Gastrocnemius medialis (tissue), 4 donors: ENCODE measurements at regions not wholly inside any gene's neighbourhood (a gene's known extent, or its start where the extent isn't known, plus 50 kb on each side); places are given as distances from the start of the nearest gene placed in this dataset.

Source experiments
- CTCF ChIP-seq, 5 experiments: fragments of 450-650 bp in 3 of 5; fragments of 200-600 bp in 2 of 5; sonication (generic) in 2 of 5; IDR thresholded peaks in 4 of 5; conservative IDR thresholded peaks in 1 of 5; 1 replicate in 4 of 5; 2 replicates in 1 of 5; pipeline ENCODE4 v1.5.1; 2016 to 2019; ENCODE audit warnings: antibody characterized with exemption in 5 of 5, mild to moderate bottlenecking in 3 of 5, moderate library complexity in 3 of 5
- POLR2A ChIP-seq, 2 donors: fragments of 450-650 bp; IDR thresholded peaks; one replicate each; pipeline ENCODE4 v1.6.1; 2017; ENCODE audit warnings: antibody characterized with exemption in 2 of 2, mild to moderate bottlenecking in 2 of 2, moderate library complexity in 2 of 2

DNA sequence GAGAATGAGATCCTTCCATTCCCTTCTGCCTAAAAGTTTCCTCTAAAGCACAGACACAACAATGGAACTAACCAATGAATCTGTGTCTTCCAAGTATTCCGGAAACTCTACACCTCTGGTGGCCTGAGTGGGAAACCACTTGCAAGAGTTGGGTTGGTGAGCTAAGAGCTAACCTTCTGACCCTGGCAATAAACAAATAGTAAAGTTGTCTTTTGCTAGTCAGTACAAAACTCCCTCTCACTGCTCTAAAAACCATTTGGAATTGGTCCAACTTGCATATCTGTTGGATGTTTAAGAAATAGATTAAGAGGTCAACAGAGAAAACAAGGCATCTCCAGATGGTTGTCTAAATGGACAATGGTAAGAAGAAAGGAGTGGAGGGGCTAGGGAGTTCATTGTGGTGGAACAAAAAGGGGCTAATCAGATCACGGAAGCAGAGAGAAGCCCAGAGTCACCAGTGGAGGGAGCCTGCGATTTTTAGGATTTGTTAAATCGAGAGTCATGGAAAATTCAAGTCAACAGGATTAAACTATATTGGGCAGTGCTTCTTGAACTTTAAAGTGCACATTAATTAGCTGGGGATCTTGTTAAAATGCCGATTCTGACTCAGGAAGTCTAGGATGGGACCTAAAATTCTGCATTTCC is 192.3 kb downstream of the EVX1 start:
- no peak for TF ChIP-seq CTCF (IDR thresholded peaks at IDR 0.05 in 4 of 5, conservative IDR thresholded peaks at IDR 0.05 in 1 of 5)
- TF ChIP-seq POLR2A (IDR thresholded peaks at IDR 0.05) = no peak
